ACHN (cell line): ENCODE measurements at regions not wholly inside any gene's neighbourhood (a gene's known extent, or its start where the extent isn't known, plus 50 kb on each side); places are given as distances from the start of the nearest gene placed in this dataset.
"Not testable (repeated sequence)": the region's sequence is repeated elsewhere in the genome, so short reads cannot be mapped to it uniquely, and the experiment has no call there.

Experiments used
- DNase-seq: peaks from one replicate; pipeline ENCODE4 v3.0.0-alpha.2; 2015
- in situ Hi-C: cut with HindIII; loops from 2 replicates; pipeline ENCODE4 v1.10.0; 2017; ENCODE audit warnings: low sequenced_read_pairs, low pct_ligation_motif_present, low pct_unique_long_range_greater_than_20kb

DNA sequence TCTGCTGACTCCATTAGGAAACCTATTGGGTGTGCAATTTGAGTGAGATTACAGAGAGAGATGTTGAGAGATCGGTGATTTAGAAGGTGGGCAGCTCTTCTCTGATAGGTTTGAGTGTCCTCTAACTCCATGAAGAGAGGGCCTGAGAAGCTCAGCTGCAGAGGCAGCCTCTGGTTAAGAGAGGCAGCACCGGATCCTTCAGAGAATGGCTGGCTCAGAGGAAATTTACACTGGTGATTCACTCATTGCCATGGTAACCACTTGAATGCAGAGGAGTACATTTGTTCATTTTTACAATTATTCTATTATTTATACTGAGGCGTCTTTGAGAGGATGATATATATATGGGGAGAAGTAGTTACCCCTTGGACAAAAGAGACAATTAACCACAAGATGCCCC lies 171.7 kb downstream of the PDGFRA start:
- peak; percentile 4 for DNase-seq
- in situ Hi-C loops, result no loop called here

DNA sequence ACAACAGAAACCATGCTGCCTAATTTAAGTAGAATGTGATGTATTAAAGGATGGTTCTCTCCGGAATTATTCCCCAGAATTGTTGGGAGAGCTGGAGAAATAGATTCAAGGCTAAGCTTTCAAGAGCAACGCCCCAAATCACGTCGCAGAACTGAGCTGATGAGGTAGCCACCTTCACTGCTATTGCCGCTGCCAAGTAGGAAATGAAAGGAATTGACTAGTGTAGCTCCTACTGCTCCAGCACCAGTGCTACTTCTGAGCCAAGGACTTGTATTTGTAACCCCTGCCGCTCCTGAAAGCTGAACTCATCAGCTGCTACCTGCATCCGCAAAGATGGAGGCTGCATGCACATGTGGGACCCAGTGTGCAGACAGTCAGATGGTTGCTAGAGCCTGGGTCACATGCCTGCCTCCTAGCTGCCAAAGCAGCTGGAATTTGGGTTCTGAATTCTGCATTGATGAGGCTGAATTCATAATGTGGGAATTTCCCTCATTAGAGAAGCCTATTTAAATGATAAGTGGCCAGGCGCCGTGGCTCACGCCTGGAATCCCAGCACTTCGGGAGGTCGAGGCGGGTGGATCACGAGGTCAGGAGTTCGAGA lies 173.9 kb downstream of the PDGFRA start:
- no peak for DNase-seq
- in situ Hi-C loops, result no loop called here

DNA sequence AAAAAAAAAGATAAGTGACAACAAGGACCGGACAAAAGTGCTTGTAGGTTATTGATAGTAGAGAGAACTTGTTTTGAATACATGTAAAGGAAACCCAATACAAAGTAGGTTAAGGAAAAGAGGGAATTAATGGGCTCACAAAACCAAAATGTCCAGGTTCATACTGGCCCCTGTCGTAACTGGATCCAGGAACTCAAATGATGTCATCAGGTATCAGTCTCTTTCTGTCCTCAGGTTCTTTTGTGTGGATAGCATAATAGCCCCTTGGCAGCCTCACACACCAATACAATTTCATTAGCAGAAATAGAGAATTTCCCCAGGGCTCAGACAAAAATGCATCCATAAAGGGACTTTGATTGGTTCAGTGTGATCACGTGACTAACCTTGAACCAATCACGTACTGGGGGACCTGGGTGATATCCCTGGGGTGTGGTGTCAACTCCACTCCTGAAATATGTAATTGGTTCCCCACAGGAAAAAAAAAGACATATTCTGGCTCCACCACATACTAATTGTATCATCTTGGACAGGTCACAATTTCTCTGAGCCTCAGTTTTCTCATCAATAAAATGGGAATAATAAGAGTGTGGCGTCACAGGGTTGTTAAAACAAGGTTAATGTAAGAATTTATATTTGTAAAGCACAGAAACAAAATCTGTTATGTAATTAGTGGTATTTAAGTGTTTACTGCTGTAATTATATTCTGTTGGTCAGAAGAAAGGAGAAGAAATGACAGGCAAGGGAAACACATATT lies 174.8 kb downstream of the PDGFRA start:
- in situ Hi-C loops, result no loop called here

DNA sequence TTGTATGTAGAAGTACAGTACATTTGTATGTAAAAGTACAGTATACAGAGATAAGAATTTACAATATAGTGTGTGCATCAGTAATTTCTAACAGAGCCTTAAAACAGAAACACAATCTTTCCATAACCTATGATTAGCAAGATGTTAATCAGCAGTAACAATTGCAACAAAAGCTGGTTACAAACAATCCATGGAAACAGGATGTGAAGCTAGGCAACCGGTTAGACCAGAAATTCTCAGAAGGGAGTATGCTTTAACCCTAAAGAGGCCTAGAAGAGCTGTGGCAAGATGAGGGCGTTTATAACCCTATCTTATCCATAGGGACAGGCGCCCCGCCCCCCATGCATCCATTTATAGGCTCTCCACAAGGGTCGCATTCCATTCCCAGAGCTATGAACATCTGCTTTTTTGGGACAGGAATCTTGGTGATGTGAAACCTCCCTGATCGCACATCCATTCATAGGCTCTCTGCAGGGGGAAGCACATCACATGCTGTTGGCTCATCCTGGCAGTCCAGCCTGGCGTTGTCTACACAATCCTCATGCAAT lies 180.3 kb downstream of the PDGFRA start:
- in situ Hi-C loops, result not testable (repeated sequence)

More for the DNA sequence above, 174.8 kb downstream of the PDGFRA start:
- DNase-seq, result no peak

DNA sequence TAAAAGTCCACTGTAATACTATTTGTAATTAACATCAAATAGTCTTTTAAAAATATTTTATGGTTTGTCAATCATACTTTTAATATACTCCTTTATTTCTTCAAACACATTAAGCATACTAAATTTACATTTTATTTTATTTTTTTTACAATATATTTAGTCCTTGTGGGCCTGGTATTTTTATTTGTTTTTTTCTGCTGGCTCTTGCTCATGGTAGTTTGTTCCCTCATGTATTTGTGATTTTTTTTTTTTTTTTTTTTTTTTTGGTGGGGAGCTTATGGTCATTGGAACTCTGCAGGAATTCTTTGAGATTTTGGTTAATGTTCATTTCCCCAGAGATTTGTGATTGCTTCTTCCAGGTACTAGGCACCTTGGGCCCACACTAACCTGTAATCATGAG lies 185.5 kb downstream of the PDGFRA start:
- in situ Hi-C loops, result no loop called here
- no peak for DNase-seq

More for the DNA sequence above, 180.3 kb downstream of the PDGFRA start:
- DNase-seq, result not testable (repeated sequence)

DNA sequence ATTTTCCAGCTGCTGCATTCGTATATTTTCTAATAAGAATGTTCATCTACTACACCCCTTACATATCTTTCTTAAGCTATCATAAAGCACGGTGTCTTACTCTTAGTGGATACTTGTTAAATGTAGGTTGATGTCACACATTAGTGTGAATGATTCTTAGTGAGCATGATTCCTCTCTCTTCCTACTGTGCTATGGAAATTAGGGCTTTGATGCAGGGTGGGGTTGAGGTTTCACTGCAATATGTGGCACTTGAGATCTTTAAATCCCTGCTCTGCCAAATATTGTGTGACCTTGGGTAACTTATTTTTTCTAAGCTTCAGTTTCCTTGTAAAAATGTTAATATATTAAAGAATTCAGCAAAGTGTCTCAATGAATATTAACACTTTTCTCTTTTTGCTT lies 188.4 kb downstream of the PDGFRA start:
- DNase-seq, result no peak
- in situ Hi-C loops, result no loop called here

DNA sequence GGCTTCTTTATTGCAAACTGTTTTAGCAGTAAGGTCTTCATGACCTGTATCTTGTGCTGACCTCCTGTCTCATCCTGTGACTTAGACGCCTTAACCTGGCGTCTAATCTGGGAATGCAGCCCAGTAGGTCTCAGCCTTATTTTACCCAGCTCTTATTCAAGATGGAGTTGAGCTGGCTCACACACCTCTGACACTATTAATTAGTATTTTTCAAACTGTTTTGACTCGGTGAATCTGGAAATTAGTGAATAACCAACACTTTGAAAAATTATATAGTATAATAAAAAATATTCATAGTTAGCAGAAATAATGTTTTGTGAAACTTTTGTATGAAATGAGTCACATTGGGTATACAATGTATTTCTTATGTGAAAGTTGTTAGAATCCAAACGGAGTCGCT lies 189.4 kb downstream of the PDGFRA start:
- DNase-seq, result no peak
- in situ Hi-C loops, result no loop called here

DNA sequence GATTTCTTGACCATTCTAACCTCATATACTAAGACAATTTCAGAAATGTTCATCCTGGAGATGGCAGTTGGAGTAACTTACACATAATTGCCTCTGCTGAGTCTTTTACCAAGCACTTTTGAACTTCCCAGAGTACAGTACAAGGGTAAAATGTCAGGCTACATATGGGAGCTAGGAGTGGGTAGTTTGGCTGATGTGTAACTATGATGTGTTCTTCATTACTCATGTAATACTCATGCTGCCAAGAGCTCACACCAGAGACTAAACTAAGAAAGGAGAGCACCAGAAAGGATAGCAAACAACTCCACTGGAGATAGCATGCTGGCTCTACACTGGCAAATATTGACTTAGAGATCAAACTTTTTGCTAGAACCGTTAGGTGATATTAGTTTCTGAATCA lies 194.0 kb downstream of the PDGFRA start:
- DNase-seq, result no peak
- in situ Hi-C loops, result no loop called here

DNA sequence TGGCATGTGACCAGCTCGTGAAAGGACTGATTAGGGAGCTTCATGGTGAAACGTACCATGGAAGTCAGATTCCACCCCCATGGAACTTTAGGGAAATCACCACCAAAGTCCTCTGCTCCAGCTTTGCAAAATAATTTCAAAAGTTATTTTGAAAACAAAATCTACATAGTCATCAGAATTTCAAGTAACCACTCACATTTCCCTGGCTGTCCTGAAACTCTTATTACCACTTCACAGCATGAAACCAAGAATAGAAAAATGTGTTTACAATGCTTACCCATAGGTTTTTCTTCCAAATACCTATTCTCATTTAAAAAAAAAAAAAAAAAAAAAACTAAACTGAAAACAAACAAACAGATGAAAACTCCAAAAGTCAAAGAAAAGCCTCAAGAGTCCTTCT lies 198.7 kb downstream of the PDGFRA start:
- DNase-seq, result no peak
- in situ Hi-C loops, result no loop called here

DNA sequence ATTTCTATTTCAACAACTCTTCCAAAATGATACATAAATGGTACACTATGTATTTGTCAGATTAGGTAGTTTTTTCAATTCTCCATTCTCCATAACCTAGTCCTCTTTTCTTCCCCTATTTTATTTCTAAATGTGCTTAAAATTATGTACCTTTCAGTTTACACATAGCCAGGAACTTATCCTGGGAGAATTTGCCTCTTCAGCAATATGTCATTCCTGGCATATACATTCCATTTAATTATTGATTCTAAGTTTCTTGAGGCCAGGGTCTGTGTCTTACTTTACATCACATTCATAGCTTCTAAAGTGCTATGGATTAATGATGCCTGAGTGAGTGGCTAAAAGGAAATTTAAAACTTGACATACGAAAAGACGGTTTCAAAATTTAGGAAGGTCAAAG lies 199.8 kb downstream of the PDGFRA start:
- in situ Hi-C loops, result no loop called here
- no peak for DNase-seq

DNA sequence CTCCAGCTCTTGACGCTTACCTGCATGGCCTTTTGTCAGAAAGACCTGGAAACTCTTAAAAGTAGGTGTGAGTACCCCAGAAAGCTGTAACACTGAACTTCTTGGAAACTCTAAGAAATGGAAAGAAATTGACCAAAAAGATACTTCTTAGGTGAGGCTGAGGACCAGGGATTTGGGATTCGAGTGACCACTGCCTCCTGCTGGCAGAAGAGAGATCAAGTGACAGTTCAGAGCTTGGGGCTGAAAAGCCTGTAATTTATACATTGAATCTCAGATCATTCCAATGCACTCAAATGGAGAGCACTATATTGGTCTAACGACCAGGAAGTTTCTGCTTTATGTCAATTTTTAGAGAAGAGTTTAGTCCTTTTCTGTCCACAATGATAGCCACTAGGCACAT lies 204.6 kb downstream of the PDGFRA start:
- DNase-seq, result peak; percentile 27
- in situ Hi-C loops, result no loop called here

DNA sequence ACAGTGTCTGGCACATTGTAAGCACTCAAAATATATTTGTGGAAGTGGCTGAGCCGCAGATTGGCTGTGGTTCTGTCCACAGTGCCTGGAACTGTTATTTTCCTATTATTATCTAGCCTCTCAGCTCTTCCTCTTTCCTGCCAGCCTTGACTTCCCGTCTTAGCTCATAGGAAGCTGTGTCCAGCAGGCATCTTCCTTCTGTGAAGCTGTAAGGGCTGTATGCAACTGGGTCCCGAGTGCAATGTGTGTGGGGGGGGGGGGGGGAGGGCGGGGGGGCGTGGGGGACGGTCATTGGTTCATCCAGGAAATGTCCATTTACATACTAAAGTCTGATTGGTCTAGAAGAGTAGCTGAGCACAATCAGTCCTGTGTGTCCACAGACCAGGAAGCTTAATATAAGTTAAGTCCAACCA lies 210.7 kb downstream of the PDGFRA start:
- in situ Hi-C loops, result no loop called here
- peak; percentile 62 for DNase-seq

DNA sequence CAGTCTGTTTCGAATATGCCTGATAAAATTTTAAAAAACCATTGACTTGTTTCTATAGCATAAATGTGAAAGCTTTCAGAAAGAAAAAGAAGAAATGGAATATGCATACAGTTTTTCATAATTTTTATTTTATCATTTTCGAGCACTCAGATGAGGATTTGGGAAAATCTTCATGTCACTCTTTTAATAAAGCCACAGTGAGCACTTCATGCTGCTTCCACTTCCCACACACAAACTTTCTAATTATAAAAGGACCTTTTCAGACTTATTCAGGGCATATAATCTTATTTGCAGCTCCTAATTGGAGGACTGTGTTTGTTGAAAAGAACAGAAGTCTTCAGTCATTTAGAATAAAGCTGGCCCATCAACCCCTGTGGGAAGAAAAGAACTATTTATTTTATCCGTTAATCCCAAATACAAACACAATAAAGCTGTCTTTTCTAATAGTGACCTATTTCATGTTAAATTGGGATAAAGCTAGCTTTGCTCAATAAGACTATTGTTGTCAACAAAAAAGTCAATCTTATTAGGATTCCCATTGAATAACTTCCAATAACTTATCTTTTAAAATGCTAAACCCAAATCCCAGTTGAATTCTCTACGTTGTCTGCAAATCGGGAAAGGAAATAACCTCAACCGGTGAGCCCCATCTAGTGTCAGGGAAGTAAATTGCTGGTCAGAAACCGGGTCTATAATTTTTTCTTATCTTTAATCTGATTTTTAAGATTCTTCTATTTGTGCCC lies 211.5 kb downstream of the PDGFRA start:
- in situ Hi-C loops, result no loop called here
- peak; percentile 42 for DNase-seq

DNA sequence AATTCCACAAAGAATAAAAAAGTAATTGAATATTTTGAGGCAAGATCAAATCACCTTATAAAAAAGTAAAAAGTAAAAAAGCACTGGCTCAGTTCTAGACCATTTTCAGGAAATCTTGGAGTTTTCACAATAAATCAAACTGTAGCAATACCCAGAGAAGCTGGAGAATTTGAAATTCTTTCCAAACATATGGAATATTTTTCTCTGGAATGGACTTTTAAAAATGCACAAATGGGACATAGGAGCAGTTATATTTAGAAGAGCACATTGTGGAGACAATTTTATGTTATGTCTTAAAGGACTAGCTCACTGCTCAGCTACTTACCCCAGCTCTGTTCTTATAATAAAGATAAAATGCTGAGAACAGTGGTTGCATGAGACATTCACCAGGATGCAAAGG lies 211.9 kb upstream of the KIT start:
- in situ Hi-C loops, result no loop called here
- no peak for DNase-seq

DNA sequence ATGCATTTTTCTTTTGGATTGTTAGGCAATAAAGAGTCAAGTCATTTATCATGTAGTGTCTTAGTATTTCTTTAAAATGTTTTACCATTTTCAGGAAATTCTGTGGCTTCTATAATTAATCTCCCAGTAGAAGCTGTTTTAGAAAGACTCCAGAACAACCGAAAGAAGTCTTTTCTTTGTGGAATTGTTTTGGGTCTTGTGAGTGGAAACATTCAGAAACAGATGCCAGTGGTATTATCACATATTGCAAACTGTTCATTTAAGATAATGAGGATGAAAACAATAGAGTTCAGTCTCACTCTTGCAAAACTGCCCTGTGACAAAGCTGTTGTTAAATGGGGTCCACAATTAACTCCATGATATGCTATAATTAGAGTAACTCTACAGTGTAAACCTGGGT lies 211.2 kb upstream of the KIT start:
- in situ Hi-C loops, result no loop called here
- no peak for DNase-seq

DNA sequence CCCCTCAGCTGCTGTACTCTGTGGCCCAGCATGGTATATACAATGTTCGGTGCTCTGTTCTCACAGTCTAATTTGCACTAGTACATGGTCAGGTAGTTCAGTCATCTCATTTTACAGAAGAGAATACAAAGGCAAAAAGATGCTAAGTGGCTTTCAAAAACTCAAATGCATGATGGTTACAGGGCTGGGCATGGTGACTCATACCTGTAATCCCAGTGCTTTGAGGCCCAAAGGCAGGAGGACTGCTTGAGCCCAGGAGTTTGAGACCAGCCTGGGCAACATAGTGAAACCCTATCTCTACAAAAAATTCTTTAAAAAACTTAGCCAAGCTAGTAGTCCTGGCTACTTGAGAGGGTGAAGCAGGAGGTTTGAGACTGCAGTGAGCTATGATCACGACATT lies 210.5 kb upstream of the KIT start:
- no peak for DNase-seq
- in situ Hi-C loops, result no loop called here

DNA sequence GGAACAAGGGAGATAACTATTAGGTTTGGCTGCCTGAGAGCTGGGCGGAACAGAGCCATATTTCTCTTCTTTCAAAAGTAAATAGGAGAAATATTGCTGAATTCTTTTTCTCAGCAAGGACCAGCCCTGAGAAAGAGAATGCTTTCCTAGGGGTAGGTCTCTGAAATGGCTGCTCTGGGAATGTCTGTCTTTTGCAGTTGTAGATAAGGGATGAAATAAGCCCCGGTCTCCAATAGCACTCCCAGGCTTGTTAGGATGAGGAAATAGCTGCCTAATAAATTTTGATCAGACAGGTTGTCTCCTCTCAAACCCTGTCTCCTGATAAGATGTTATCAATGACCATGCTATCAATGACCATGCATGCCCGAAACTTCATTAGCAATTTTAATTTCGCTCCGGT lies 207.8 kb upstream of the KIT start:
- no peak for DNase-seq
- in situ Hi-C loops, result no loop called here

DNA sequence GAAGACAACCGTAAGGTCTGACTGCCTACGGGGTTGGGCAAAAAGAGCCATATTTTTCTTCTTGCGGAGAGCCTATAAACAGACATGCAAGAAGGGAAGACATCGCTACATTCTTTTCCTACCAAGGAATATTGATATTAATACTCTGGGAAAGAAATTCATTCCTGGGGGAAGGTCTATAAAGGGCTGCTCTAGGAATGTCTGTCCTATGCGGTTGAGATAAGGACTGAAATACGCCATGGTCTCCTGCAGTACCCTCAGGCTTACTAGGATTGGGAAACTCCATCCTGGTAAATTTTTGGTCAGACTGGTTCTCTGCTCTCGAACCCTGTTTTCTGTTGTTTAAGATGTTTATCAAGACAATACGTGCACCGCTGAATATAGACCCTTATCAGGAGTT lies 190.8 kb upstream of the KIT start:
- DNase-seq, in situ Hi-C loops: not testable (repeated sequence)

DNA sequence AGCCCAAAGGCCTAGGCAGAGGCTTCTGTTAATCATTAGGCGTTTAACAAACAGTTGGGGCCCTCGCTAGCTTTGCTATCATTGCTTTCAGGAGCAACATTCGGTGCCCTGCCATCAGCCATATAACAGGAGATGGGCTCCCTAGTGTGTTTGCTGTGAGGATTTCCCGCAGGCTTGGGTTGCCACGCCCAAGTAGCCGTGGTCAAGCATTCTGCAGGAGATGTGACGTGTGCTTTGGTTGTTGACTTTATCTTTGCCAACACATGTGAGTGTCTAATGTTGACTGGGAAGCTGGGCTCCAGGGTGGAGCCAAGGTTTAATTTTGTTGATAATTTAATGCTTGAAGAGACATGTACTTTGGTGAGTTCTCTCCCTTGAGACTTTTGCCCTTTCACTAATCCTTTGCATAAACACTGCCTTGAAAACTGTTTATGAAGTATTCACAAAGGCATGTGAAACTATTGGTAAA lies 184.6 kb upstream of the KIT start:
- in situ Hi-C loops, result no loop called here
- no peak for DNase-seq
